Spinal cord (tissue), 9 donors: ENCODE measurements at regions not wholly inside any gene's neighbourhood (a gene's known extent, or its start where the extent isn't known, plus 50 kb on each side); places are given as distances from the start of the nearest gene placed in this dataset.

Experiments
- DNase-seq, 6 donors: peaks; one replicate each; pipeline versions ENCODE4 v3.0.0 to v3.0.0-alpha.2; 2013 to 2015; ENCODE audit warnings: low spot score in 6 of 6, low read depth in 4 of 6
- H3K27ac ChIP-seq: one replicate; pipeline ENCODE4 v1.5.1; 2013; ENCODE audit warnings: low read depth, low read length, control low read depth
- H3K27me3 ChIP-seq: one replicate; pipeline ENCODE4 v1.6.1; 2013; ENCODE audit warnings: low read length; ENCODE audit not compliant: control insufficient read depth, insufficient read depth
- H3K36me3 ChIP-seq: one replicate; pipeline ENCODE4 v1.6.1; 2013; ENCODE audit warnings: low read length; ENCODE audit not compliant: control insufficient read depth, insufficient read depth
- H3K4me1 ChIP-seq: one replicate; pipeline ENCODE4 v1.6.1; 2013; ENCODE audit warnings: low read length; ENCODE audit not compliant: control insufficient read depth, insufficient read depth
- H3K4me3 ChIP-seq: one replicate; pipeline ENCODE4 v1.5.1; 2013; ENCODE audit warnings: low read depth, low read length, control low read depth
- H3K9me3 ChIP-seq: one replicate; pipeline ENCODE4 v1.6.1; 2013; ENCODE audit warnings: low read length; ENCODE audit not compliant: control insufficient read depth, insufficient read depth
- WGBS: methylation state at CpG from one replicate; pipeline ENCODE4 v1.1.5; 2013; ENCODE audit warnings: missing lambda C conversion rate; ENCODE audit not compliant: insufficient coverage; 5-methylcytosine and 5-hydroxymethylcytosine counted together
- donor health status: healthy.

DNA sequence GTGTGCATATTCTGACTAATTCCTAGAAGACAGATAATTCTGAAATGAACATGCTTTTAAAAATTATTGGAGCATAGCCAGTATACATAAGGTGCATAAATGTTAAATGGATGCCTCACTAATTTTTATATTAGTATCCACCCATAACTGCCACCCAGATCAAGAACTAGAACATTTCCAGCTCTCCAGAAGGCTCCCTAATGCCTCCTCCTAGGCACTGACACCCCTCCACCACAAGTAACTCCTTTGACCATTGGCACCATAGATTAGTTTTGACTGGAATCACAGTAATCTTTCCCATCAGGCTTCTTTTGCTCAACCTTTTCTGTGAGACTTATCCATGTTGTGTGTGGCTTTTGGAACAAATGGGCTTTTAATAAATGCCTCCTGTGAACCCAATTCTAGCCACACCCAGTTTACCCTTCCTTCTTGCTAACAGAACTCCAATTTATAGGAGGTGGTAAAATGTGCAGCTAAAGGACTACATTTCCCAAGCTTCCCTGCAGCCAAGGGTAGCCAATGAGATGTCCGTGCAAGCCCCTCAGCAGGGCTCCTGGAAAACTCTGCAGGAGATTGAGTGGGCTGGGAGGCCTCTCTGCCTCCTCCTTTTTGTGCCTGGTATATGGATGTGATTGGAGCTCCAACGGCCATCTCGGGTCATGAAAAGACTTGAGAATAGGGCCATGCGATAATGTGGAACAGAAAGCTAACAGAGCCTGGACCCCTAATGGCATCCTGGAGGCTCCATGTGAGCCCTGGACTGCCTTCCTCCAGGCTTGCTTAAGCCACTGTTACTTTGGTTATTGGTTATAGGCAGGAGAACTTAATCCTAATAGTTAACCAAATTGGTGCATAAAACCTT is 322.6 kb upstream of the TLE3 start:
- peaks cover 17% of the 10 kb centered on the region for H3K4me1 ChIP-seq
- H3K36me3 ChIP-seq, result no peaks in the 10 kb centered on the region
- H3K27ac ChIP-seq, result no peak overlapping the region
- WGBS, result 36% methylated on average over 4 of the region's 4 CpGs
- no peaks in the 10 kb centered on the region for H3K9me3 ChIP-seq
- DNase-seq, result peak in 1 of 6 donors; percentile 74
- H3K4me3 ChIP-seq, result no peak overlapping the region
- H3K27me3 ChIP-seq, result peaks cover 3% of the 10 kb centered on the region

DNA sequence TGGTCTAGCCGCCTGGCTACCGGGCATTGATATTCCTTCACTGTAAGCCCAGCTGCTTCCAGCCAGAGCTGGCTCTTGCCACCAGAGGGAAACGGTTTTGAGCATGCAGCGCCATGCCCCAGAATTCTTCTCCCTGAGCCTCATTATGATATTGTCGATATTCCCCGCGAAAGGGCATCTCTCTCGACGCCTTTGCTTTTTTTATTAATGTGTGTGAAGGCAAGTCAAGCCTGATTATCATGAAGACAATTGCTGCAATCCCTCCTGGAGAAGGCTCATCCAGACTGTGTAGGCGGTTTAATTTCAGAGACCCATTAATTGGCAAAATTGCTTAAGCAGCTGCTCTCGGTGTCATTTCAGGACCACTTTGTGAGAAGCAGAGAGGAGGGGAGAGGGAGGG is 321.2 kb upstream of the TLE3 start:
- no peaks in the 10 kb centered on the region for H3K36me3 ChIP-seq
- H3K4me3 ChIP-seq, result no peak overlapping the region
- peaks cover 24% of the 10 kb centered on the region for H3K4me1 ChIP-seq
- no peaks in the 10 kb centered on the region for H3K9me3 ChIP-seq
- 28% methylated on average over 9 of the region's 11 CpGs for WGBS
- peaks cover 3% of the 10 kb centered on the region for H3K27me3 ChIP-seq
- DNase-seq, result peak in 2 of 6 donors; percentile 78 to 92
- no peak overlapping the region for H3K27ac ChIP-seq

DNA sequence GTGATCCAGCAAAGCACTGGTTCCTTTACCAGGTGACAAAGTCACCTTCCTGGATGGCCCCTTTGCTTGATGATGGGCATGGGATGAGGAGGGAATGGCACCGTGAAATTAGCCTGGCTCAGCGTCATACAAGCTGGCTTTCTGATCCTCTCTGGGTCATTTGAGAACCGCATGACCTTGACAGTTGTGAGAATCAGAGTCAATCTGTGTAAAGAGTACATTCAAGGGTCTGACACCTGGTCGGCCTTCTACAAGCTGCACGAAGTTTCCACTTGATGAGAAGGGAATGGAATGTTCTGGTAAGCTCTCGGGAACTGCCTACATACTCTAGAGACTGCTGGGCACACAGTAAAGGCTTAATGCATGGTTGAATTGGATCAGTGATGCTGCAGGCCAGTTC is 319.8 kb upstream of the TLE3 start:
- Histone ChIP-seq H3K27me3 (no peaks in the 10 kb centered on the region), H3K27ac (no peak overlapping the region), H3K36me3 (no peaks in the 10 kb centered on the region), H3K9me3 (no peaks in the 10 kb centered on the region), H3K4me3 (no peak overlapping the region), H3K4me1 (peaks cover 24% of the 10 kb centered on the region)
- DNase-seq, result no peak
- WGBS, result 93% methylated on average over 5 of the region's 6 CpGs

DNA sequence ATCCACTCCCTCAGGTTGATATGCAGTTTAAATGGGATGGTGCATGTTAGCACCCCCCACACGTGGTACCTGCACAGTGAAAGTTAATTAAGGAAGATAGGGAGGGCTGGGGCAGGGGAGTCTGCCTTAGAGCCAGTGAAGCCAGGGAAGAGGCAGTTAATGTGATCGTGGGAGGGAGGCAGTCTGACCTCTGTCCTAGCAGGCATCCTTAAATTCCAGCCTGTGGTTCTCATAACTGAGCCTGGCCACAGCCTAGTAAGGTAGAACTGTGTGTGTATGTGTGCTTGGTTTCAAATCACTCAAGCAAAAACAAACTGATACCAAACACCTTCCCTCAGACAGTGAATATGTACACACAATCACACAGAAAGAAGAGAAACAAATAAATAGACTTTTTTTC is 319.1 kb upstream of the TLE3 start:
- H3K27me3 ChIP-seq, result no peaks in the 10 kb centered on the region
- no CpG with 5 or more reads among the region's 2 CpGs for WGBS
- no peak for DNase-seq

DNA sequence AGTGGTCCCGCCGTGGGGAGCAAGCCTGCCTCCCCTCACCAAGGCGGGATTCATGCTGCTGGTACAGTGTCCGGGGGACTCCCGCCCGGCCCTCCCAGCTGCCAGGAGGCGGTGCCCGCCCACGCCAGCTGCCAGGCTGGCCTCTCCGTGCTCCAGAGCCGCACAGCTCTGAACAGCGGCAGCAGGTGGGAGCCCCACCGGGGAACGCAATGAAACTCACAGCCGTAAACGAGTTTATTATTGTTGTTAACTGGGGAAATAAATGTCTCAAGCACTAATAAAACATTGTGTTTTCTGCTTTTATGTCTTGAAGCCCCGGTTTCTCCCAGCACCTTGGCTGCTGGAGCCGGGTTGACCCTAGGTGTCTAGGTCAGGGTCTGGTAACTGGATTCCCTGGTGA is 317.7 kb upstream of the TLE3 start:
- Histone ChIP-seq H3K36me3 (no peaks in the 10 kb centered on the region), H3K4me1 (peaks cover 24% of the 10 kb centered on the region), H3K9me3 (no peaks in the 10 kb centered on the region), H3K27ac (no peak overlapping the region), H3K27me3 (no peaks in the 10 kb centered on the region), H3K4me3 (no peak overlapping the region)
- 39% methylated on average over 10 of the region's 18 CpGs for WGBS
- peak in 1 of 6 donors; percentile 73 for DNase-seq

More for the DNA sequence above, 319.1 kb upstream of the TLE3 start:
- no peak overlapping the region for H3K4me3 ChIP-seq
- H3K27ac ChIP-seq, result no peak overlapping the region
- no peaks in the 10 kb centered on the region for H3K36me3 ChIP-seq
- H3K4me1 ChIP-seq, result peaks cover 24% of the 10 kb centered on the region
- H3K9me3 ChIP-seq, result no peaks in the 10 kb centered on the region

DNA sequence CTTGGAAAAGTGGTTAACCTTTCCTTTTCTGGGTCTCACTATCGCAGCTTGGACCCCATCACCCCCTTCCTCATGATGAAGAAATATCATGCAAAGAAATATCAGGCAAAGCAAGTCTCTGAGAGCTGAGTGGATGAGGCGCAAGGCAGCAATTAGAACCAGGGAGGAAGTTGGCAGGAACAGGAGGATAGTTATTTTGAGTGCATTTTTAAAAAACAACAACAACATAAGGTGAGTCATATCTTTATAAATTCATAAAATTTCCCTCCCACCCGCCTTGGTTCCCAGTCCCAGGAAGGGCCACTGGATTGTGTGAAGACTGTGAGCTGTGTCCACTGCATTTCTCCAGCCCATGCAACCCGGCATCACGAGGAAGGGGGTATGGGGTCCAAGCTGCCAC is 316.9 kb upstream of the TLE3 start:
- H3K4me3 ChIP-seq, result no peak overlapping the region
- H3K4me1 ChIP-seq, result peaks cover 24% of the 10 kb centered on the region
- H3K27me3 ChIP-seq, result no peaks in the 10 kb centered on the region
- no peak for DNase-seq
- no peaks in the 10 kb centered on the region for H3K9me3 ChIP-seq
- WGBS, result 94% methylated on average over 2 of the region's 5 CpGs
- H3K27ac ChIP-seq, result no peak overlapping the region
- H3K36me3 ChIP-seq, result no peaks in the 10 kb centered on the region

DNA sequence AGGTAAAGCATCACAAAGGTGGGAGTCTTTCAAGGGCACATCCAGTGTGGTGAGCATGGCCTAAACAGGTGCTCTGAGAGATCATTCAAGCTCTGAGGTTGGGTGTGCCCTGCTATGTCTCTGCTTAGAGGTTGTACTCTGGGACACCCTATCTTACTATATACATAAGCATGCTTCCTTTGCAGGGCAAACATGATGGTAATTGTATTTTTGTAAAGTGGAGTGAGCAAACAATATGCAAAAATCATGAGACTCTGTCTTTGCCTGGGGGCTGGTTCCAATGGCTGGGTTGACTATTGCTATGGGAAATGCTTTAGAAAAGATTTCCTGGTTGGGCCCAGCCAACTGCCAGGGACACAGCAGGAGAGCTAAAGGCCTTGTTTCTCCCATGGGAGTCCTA is 315.1 kb upstream of the TLE3 start:
- Histone ChIP-seq H3K4me1 (peaks cover 12% of the 10 kb centered on the region), H3K36me3 (no peaks in the 10 kb centered on the region), H3K27me3 (no peaks in the 10 kb centered on the region), H3K4me3 (no peak overlapping the region), H3K27ac (no peak overlapping the region), H3K9me3 (peaks cover 5% of the 10 kb centered on the region)
- DNase-seq, result no peak

DNA sequence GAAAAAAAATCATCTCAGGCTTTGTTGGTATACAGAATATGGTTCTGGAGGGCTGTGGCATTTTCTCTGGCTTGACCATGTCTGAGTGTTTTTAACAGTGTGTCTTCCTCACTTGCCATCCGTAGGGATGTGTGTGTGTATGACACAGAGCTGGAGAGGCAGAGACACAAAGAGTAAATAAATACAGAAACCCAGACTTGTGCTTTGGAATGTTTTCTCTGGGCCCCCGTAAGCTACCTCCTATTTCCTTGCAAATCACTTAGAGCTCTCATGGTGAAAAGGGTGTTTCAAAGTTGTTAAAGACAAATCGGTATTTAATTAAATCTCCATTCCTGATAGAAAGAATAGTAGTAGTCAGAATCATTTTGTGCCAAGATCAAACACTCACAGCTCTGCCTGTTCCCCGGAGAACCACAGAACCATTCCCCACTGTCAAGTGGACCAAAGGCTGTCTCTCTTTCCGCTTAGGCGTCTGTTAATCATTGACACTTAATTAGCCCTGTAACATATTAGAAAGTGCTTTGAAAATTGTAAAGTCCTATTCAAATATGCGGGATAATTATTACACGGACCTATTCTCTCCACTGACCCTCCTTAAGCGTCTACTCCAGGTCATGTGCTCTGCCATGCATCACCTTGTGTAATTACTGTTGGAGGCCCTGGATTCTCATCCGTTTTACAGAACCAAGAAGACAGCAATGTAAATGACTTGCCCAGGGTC is 313.6 kb upstream of the TLE3 start:
- Histone ChIP-seq H3K4me3 (no peak overlapping the region), H3K4me1 (peaks cover 23% of the 10 kb centered on the region), H3K36me3 (no peaks in the 10 kb centered on the region), H3K27me3 (no peaks in the 10 kb centered on the region), H3K27ac (no peak overlapping the region), H3K9me3 (peaks cover 5% of the 10 kb centered on the region)
- no peak for DNase-seq
- WGBS, result 53% methylated on average over 2 of the region's 10 CpGs

DNA sequence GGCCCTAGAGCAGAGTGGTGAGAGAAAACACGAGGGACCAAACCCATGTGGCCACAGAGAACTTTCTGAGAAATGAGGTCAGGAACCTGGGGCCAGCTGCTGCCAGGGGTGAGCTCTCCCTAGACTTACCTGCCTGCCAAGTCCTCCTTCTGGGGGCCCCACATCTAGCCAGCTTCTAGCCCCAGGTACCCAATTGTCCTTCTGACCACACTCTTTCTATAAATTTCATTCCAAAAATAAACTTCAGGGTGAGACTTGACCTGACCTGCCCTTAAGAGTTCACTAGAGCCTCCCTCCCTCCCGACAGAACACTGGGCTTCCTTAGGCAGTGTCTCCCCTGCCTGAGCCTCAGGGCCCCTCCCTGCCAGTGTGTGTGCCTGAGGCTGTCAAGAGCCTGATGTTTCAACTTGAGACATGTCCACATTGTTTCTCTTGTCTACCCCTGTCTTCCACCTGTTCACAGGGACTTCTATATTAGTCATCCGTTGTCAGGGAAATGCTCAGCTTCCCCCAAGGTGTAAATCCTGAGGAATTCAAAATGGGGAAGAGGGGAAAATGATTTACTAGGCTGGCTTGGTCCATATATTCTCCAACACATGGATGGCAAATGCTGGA is 312.8 kb upstream of the TLE3 start:
- 88% methylated on average over 2 of the region's 3 CpGs for WGBS
- Histone ChIP-seq H3K27me3 (no peaks in the 10 kb centered on the region), H3K36me3 (no peaks in the 10 kb centered on the region), H3K4me3 (no peak overlapping the region), H3K27ac (no peak overlapping the region), H3K9me3 (peaks cover 5% of the 10 kb centered on the region), H3K4me1 (peaks cover 22% of the 10 kb centered on the region)
- no peak for DNase-seq
